Activated CD4-positive, alpha-beta T cell treated with anti-CD3 and anti-CD28 coated beads, Interleukin-2, amount 50 U/mL, for 48 hours (primary cell): ENCODE measurements at regions not wholly inside any gene's neighbourhood (a gene's known extent, or its start where the extent isn't known, plus 50 kb on each side); places are given as distances from the start of the nearest gene placed in this dataset.

Source experiments
- DNase-seq, 2 experiments: peaks; one replicate each; pipeline ENCODE4 v3.0.0-alpha.2; 2020

- DNase-seq: no peak
Observed at GRCh38 chr10:64257704-64258103, 736.5 kb downstream of the REEP3 start.

- DNase-seq: no peak
Observed at GRCh38 chr10:64261092-64261491, 739.9 kb downstream of the REEP3 start.

DNA sequence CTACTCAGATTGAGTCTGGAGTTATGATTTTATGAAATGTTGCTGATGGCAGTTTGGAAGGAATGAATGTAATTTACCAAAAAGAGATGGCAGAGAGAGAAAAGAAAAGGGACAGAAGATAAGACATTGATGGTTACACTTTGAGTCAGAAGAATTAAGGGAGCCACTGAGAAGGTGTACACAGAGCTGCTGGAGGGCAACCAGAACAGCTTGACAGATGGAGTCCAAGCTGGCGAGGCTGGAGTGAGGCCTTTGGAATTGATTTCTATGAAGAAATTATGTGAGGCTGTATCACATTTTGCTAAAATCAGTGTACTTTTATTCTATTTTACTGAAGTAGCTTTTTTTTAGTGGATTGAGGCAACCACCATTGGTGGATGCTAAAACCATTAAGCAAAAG lies 740.5 kb downstream of the REEP3 start:
- DNase-seq: no peak

- DNase-seq: no peak
Observed at GRCh38 chr10:64265961-64266360, 744.8 kb downstream of the REEP3 start.

GRCh38 chr10:64271508-64271907 lies 750.3 kb downstream of the REEP3 start:
- DNase-seq: no peak

DNA sequence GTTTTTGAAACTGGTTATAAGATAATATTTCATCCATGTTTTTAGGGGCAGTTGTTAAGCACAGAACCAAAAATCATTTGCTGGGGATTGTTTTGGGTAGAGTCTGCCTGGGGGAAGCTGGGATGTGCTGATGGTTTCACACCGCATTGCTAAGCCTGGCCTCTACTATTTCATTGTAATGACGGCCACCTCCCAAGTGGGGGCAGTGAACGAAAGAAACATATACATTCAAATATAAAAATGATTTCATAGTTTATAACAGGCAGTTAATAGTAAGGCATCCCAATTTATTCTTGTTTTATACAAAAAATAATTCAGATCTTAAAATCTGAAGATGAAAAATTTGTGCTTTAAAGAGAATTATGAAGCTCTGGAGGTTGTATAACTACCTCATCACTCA lies 750.8 kb downstream of the REEP3 start:
- no peak for DNase-seq

- no peak for DNase-seq
Observed at GRCh38 chr10:64275001-64275400, 753.8 kb downstream of the REEP3 start.

DNA sequence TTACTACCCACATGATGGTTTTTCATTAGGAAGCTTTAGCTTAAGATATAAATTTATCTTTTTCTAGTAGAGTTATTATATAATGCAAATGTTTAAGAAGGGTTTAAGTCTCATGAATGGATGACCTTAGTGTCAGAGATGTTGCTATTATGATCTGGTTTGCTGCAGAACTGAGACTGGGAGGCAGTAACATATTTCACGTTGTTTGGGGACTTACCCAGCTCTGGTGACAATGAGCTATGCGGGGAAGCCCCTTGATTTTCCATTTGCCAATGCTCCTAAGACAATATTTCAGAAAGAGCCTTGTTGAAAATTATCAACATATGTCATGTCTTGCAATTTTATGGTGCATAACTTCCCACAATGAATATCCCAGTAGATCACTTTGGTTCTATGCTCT lies 754.6 kb downstream of the REEP3 start:
- no peak for DNase-seq

GRCh38 chr10:64277536-64277935 lies 756.3 kb downstream of the REEP3 start:
- no peak for DNase-seq

GRCh38 chr10:64283621-64284020 lies 762.4 kb downstream of the REEP3 start:
- DNase-seq: no peak

DNA sequence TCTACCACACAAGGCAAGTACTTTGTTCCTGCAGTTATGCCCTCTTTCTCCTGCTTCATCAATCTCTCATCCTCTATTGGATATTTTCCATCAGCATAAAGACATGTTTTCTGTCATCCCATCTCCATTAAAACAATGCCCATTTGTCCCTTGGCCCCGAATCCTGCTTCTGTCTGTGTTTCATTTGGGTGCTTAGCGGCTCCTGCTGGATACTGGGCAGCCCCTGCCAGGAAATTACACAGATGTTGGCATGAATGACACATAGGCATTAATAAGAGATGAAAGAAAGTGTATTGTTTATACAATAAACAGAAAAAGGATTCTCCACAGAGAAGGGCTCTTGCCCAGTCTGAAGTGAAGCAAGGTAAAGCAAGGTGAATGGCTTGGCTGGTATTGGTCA lies 765.3 kb downstream of the REEP3 start:
- DNase-seq: no peak

DNA sequence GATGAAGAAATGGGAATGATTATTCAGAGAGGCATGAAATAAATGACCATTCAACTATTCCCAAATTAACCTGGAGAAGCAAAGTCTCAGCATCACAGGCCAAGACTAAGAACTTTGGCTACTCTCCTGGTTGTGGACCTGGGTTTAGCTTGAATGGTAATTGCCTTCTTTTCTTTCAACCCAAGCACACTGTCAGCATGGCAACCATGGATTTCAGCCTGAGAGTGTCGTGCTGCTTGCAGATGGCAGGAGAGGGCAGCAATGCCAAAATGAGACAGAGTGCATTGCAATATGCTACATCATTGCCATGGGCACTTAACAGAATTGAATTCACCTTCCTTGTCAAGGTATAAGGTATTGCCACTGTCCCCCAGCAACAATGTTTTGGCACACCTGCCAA lies 767.2 kb downstream of the REEP3 start:
- no peak for DNase-seq

DNA sequence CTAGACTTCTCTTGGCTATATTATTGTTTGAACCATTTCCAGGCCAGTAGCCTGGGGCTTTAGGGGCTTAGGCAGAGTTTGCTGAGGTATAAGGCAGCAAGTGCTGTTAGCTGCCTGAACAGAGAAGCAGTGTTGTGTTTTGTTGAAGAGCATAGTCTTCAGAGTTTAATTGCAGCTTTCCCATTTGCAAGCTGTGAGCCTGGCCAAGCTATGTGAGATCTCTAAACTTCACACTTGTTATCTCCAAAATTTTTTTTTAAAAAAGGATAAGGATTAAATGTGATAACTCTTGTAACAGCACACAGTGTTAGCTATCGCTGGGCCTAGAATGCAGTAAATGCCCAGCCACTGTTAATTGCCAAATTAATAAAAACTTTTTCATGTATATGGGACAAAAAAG lies 782.4 kb downstream of the REEP3 start:
- DNase-seq: no peak

GRCh38 chr10:64306729-64307327 lies 785.6 kb downstream of the REEP3 start:
- DNase-seq: no peak

DNA sequence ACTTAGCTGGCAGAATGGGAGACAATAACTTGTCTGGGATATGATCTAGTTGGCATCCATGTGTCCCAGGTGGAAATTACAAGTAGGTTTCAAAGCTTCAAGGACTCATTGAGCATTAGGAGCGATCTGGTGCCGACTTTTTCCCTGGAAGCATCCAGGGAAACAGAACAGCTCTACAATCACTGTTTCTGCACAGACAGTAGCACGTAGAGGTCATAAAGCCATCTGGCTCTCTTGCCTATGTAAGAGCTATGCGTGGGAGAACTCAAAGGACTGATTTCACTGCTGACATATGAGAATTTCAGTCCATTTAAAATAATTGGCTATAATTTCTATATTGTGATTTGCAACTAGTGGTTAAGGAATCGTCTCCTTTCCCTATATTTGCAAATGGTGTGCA lies 791.7 kb downstream of the REEP3 start:
- DNase-seq: no peak

GRCh38 chr10:64313967-64314366 lies 792.8 kb downstream of the REEP3 start:
- no peak for DNase-seq

GRCh38 chr10:64316416-64316815 lies 795.2 kb downstream of the REEP3 start:
- no peak for DNase-seq

DNA sequence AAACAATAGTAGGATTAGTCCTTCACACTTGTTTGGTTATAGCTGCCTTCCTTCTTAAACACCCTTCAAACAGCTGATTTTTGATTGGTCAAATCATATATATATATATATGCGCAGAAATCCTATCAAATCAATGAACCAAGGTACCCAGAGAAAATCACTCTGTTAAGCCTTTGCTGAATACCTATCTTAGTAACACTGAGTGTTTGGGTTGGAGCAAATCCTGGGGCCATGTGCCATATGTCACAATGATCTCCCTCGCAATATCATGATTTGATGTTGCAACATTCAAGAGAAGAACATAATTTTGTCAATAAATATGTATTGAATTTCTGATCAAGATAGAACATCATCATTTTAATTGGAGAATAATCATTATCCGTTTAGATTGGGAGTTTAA lies 795.6 kb downstream of the REEP3 start:
- no peak for DNase-seq

- DNase-seq: no peak
Observed at GRCh38 chr10:64320448-64320847, 799.2 kb downstream of the REEP3 start.

DNA sequence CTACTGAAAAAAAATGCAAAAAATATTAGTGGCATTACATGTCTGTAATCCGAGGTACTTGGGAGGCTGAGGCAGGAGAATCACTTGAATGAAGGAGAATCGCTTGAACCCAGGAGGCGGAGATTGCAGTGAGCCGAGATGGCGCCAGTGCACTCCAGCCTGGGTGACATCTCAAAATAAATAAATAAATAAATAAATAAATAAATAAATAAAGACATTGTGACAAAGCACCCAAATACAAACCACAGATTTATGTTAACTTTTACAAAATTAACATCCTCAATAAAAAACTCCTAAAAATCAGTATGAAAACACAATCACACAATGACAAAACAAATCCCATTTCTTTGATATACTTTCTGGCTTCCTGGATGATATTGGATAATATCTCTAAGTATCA lies 808.3 kb downstream of the REEP3 start:
- DNase-seq: no peak

DNA sequence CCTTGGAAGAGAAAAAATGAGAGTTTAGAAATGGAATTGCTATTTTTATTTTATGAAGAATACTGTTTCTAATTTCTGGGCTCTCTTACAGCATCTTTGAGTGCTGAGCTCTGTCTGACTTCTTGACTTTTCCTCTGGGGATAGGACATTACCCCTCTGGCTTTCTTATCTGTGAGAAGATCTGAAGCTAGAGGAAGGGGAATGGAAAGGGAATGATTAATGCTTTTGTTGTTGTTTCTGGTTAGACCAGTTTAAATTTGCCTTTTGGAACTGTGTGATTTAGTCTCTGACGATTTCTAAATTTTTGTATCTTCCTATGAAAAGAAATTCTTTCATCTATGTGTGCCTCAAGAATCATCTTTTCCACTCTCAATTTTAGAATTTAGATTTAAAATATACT lies 811.4 kb downstream of the REEP3 start:
- DNase-seq: no peak

DNA sequence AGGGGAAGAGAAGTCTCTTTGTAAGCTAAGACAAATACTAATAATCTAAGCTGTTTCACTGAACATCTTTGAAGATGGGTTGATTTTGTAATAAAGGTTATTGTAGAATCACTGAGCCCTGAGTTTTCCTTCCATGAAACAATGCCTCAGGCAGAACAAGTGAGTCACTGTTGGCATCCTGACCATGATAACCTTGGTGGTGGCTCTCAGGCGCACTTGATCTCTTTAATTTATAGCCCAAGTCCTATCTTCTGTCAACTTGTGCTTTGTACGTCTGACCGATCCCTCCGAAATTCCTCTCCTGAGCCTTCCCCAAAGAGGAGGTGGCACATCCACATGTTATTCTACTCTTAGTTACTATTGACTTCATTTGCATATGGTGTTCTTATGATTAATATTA lies 812.9 kb downstream of the REEP3 start:
- DNase-seq: no peak

DNA sequence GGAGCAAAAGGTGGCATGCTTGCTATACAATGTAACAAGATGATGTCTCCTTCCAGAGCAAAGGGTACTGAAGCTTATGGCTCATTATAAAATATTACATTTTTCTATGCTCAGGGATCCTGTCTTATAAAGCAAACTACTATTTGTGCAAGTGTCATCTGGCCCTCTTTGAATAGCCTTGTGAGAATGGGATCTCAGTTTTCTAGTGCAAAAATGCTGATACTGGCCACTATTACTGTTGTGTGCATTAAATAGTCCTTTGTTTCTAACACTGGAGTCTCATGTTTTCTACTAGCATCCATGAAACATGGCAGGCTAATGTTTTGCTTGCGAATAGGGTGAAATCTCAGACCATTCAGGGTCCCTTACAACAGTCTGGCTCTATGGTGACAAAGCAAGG lies 823.0 kb downstream of the REEP3 start:
- no peak for DNase-seq

DNA sequence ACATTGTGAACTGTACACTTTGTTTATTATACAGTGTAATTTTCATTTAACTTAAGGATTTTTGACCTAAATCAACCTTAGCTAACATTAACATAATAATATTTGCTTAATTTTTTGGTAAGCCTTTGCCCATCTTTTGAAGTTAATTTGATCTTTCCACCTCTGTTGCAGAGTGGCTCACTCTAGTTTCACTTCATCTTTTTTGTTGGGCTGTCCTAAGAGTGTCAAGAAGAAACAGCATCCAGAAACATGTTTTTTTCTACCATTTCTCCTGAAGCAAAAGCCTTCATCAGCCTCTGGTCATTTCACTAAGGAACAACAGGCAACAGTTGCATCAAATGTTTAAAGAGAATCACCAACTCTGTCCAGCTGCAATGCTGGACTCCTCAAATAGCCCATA lies 824.7 kb downstream of the REEP3 start:
- no peak for DNase-seq

GRCh38 chr10:64346389-64346788 lies 825.2 kb downstream of the REEP3 start:
- DNase-seq: no peak

DNA sequence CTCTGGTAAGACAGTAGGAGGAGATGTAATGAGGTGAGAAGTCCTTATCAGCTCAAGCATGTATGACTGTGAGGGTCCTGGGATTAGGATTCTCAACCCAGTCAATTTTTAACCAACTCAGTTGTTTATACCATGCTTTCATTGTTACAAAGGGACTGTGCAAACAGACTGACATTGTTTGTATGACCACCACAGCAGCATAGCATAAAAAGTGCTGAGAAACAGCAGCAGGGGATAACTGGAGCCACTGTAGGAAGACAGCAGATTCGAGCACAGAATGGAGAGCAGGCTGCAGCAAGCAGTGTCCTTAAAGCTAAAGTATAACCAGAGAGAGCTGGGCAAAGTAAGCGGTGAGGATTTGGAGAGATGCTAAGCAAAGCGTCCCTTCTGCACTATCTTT lies 829.5 kb downstream of the REEP3 start:
- no peak for DNase-seq
